ENCODE measurements at regions not wholly inside any gene's neighbourhood (a gene's known extent, or its start where the extent isn't known, plus 50 kb on each side); places are given as distances from the start of the nearest gene placed in this dataset.

GRCh38 chr5:115351356-115352195 lies 55.1 kb upstream of the CCDC112 start:
- no peak for ATAC-seq
- no peak overlapping the region for H2AFZ ChIP-seq (ENCODE audit: low read length)
- no peak overlapping the region for H3K4me2 ChIP-seq (ENCODE audit: low read depth, low read length)
- no peaks in the 10 kb centered on the region for H4K20me1 ChIP-seq (ENCODE audit: insufficient read depth, low read length)
- no peaks in the 10 kb centered on the region for H3K36me3 ChIP-seq (replicated peaks in 1 of 2; ENCODE audit: control insufficient read depth in 1 of 2, insufficient read depth in 2 of 2, low read length in 2 of 2)
- FAIRE-seq = no peak
- H3K27me3 ChIP-seq (ENCODE audit: control insufficient read depth in 1 of 2, insufficient read depth in 2 of 2, low read length in 2 of 2) = no peaks in the 10 kb centered on the region
- H3K27ac ChIP-seq (ENCODE audit: extremely low read length, insufficient read depth, low read length) = no peak overlapping the region
- H3K4me1 ChIP-seq (ENCODE audit: insufficient read depth, low read length) = peaks cover 20% of the 10 kb centered on the region
- no peaks in the 10 kb centered on the region for H3K79me2 ChIP-seq (ENCODE audit: insufficient read depth, low read length)
- H3K9me3 ChIP-seq (ENCODE audit: low read length) = no peaks in the 10 kb centered on the region
- no peak overlapping the region for H3K9ac ChIP-seq (ENCODE audit: insufficient read depth, low read depth, low read length)
- DNase-seq (ENCODE audit: low spot score) = no peak
- CTCF ChIA-PET (ENCODE audit: low intra/inter-chr PET ratio, low total read pairs) = no interaction called here
- no TSS peak for BruUV-seq (replicated peaks)
- no peak overlapping the region for H3K4me3 ChIP-seq (replicated peaks in 1 of 3; ENCODE audit: insufficient read depth in 1 of 3, low read depth in 2 of 3, low read length in 3 of 3)
- in situ Hi-C loops (cut with HindIII; ENCODE audit: extremely low pct_ligation_motif_present, low pct_unique_long_range_greater_than_20kb) = no loop called here
- no peak for TF ChIP-seq ATF4 (CRISPR knock-in tag; IDR thresholded peaks at IDR 0.05)
- no peak for TF ChIP-seq NFAT5 (CRISPR knock-in tag; IDR thresholded peaks at IDR 0.05)
- no peak for TF ChIP-seq HNRNPH1 (optimal IDR thresholded peaks at IDR 0.05; ENCODE audit: low read depth, low read length)
- TF ChIP-seq MAFK (conservative IDR thresholded peaks at IDR 0.05 in 1 of 2, IDR thresholded peaks at IDR 0.05 in 1 of 2; ENCODE audit: low read length in 2 of 2) = 0 out of 4 replicates have a peak, but pooled peaks of 1 of the 2 experiments have one; percentile 11
- TF ChIP-seq ZNF484 (CRISPR knock-in tag; IDR thresholded peaks at IDR 0.05; ENCODE audit: borderline replicate concordance, low read depth) = no peak
- intact Hi-C loops (cut with micrococcal nuclease; ENCODE audit: unreplicated experiment) = no loop called here
- POLR2A ChIA-PET = no interaction called here
